ENCODE measurements at regions not wholly inside any gene's neighbourhood (a gene's known extent, or its start where the extent isn't known, plus 50 kb on each side); places are given as distances from the start of the nearest gene placed in this dataset.

GRCh38 chr18:46385124-46385523 is 271.9 kb downstream of the LOXHD1 start:
- TF ChIP-seq, protein P1, sequence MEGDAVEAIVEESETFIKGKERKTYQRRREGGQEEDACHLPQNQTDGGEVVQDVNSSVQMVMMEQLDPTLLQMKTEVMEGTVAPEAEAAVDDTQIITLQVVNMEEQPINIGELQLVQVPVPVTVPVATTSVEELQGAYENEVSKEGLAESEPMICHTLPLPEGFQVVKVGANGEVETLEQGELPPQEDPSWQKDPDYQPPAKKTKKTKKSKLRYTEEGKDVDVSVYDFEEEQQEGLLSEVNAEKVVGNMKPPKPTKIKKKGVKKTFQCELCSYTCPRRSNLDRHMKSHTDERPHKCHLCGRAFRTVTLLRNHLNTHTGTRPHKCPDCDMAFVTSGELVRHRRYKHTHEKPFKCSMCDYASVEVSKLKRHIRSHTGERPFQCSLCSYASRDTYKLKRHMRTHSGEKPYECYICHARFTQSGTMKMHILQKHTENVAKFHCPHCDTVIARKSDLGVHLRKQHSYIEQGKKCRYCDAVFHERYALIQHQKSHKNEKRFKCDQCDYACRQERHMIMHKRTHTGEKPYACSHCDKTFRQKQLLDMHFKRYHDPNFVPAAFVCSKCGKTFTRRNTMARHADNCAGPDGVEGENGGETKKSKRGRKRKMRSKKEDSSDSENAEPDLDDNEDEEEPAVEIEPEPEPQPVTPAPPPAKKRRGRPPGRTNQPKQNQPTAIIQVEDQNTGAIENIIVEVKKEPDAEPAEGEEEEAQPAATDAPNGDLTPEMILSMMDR (IDR thresholded peaks at IDR 0.05; ENCODE audit: poor library complexity, severe bottlenecking) = no peak
- TF ChIP-seq EZH2 (IDR thresholded peaks at IDR 0.05; ENCODE audit: borderline replicate concordance, insufficient read depth, low read length, poor library complexity, severe bottlenecking) (no peak), TAF1 (IDR thresholded peaks at IDR 0.05; ENCODE audit: low read depth) (no peak)
- TF ChIP-seq, protein P2, sequence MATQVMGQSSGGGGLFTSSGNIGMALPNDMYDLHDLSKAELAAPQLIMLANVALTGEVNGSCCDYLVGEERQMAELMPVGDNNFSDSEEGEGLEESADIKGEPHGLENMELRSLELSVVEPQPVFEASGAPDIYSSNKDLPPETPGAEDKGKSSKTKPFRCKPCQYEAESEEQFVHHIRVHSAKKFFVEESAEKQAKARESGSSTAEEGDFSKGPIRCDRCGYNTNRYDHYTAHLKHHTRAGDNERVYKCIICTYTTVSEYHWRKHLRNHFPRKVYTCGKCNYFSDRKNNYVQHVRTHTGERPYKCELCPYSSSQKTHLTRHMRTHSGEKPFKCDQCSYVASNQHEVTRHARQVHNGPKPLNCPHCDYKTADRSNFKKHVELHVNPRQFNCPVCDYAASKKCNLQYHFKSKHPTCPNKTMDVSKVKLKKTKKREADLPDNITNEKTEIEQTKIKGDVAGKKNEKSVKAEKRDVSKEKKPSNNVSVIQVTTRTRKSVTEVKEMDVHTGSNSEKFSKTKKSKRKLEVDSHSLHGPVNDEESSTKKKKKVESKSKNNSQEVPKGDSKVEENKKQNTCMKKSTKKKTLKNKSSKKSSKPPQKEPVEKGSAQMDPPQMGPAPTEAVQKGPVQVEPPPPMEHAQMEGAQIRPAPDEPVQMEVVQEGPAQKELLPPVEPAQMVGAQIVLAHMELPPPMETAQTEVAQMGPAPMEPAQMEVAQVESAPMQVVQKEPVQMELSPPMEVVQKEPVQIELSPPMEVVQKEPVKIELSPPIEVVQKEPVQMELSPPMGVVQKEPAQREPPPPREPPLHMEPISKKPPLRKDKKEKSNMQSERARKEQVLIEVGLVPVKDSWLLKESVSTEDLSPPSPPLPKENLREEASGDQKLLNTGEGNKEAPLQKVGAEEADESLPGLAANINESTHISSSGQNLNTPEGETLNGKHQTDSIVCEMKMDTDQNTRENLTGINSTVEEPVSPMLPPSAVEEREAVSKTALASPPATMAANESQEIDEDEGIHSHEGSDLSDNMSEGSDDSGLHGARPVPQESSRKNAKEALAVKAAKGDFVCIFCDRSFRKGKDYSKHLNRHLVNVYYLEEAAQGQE (IDR thresholded peaks at IDR 0.05; ENCODE audit: borderline replicate concordance) = no peak

All from neural cell (in vitro differentiated cells).